Islet precursor cell (in vitro differentiated cells): ENCODE measurements at regions not wholly inside any gene's neighbourhood (a gene's known extent, or its start where the extent isn't known, plus 50 kb on each side); places are given as distances from the start of the nearest gene placed in this dataset.

Experiments used
- DNase-seq: peaks from one replicate; pipeline ENCODE4 v3.0.0-alpha.2; 2018

GRCh38 chr13:73695325-73695724 is 438.9 kb downstream of the KLF12 start:
- no peak for DNase-seq

GRCh38 chr13:73693215-73693614 is 441.0 kb downstream of the KLF12 start:
- no peak for DNase-seq

- DNase-seq, result no peak
These were observed 442.3 kb downstream of the KLF12 start for GRCh38 chr13:73691891-73692290.

DNA sequence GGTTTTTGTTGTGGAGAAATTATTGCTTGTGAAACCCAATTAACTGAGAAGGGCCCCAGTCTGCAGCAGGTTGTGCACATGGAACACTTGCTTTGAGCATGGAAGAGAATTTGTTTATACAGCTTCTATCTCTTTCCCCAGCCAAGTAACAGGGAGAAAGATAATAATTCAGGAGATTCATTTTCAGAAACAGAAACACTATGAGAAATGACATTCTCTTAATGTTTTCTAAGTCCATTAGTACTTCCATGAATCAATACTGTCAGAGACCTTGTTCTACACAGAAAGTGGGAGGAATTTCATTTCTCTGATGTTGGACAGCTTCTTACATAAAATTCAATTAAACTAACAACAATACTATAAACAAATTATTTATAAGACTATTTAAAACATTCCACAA is 446.3 kb downstream of the KLF12 start:
- no peak for DNase-seq

DNA sequence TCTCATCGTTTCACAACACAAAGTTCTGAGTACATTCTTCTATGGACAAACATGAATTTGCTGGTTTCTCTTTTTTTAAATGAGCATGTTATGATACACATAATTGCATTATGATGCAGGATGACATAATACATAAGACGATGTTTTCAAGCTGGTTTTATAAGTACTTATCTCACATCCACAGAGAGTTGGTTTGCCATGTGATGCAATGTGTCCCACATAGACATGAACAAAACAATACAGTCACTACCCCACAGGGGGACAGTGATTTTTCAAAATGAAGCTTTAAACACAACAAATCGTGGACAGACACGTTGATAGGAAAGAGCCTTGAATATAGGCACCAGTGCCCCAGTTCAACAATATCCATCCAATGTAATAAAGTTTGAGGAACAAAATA is 447.1 kb downstream of the KLF12 start:
- DNase-seq, result no peak

DNA sequence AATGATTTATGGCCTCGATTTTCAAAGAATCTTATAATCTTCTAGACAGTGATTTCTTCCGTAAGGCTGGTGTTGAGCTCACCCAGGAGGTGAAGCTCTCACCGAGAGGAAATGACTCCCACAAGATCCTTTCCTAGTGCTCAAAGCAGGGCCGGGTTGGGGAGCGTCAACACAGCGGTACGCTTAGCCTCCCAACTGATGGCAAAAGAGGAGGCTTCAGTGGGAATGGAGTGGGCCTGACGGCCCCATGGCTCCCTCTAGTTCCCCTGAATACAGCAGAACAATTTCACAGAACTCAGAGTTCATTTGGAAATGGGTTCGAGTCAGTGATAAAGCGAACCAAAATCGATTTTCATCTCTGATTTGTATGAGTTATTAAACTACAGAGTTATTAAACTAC is 449.5 kb downstream of the KLF12 start:
- no peak for DNase-seq

DNA sequence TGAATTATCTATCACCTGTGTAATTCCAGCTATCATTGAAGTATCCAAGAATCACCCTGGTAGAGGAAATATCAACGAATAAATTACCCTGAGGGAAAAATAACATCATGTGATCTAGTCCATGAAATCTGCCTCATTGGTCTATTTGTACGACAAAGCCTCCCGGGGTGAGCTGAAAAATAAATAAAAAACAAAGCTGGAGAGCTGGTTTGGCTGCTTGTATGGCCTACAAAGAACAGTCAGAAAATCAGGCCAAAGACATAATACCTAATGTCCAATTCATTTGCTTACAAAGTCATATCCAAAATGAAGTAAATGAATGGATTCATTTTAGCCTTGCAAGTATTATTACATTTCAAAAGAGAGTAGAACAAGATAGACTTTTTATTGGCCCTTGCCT is 449.9 kb downstream of the KLF12 start:
- DNase-seq, result no peak

GRCh38 chr13:73683746-73684145 is 450.5 kb downstream of the KLF12 start:
- DNase-seq, result no peak

GRCh38 chr13:73681779-73682178 is 452.4 kb downstream of the KLF12 start:
- no peak for DNase-seq

- DNase-seq, result no peak
These were observed 453.2 kb downstream of the KLF12 start for GRCh38 chr13:73681015-73681414.

GRCh38 chr13:73677048-73677601 is 457.1 kb downstream of the KLF12 start:
- no peak for DNase-seq

GRCh38 chr13:73676550-73677047 is 457.6 kb downstream of the KLF12 start:
- DNase-seq, result no peak

DNA sequence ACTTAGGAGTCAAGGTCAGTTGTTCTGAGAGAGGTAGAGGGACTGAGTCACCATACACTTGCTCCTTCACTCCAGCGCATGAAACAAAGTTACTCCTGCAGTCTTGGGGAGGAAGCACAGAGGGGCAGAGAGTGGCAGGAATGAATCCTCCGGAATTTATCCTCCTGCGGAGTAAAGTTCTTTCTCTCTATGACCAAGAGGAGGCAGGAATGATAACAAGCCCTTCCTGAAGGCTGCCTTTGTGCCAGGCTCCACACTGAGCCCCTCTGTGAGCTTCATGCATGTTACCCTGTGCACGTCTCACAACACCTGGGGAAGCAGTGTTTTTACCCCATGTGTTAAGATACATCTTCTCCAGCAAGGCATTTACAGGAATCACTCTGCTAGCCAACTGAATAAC is 458.4 kb downstream of the KLF12 start:
- no peak for DNase-seq

DNA sequence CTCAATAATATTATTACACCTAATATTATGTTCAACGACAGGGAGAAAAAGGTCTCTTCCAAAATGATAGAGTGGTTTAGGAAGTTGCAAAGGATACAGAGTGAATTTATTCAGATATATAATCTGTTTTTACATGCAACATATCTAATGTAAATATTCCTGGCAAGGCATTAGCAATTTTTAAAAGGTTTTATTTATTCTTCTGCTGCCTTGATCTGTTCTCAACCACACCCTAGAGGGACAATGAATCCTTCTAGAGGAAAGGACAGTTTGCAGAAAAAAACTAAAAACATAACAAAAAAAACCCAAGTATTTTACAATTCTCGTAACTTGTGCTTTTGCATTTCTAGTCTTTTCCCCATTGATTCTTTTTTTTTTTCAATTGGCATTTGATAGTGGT is 459.6 kb downstream of the KLF12 start:
- DNase-seq, result no peak

- DNase-seq, result no peak
These were observed 460.3 kb downstream of the KLF12 start for GRCh38 chr13:73673931-73674330.

DNA sequence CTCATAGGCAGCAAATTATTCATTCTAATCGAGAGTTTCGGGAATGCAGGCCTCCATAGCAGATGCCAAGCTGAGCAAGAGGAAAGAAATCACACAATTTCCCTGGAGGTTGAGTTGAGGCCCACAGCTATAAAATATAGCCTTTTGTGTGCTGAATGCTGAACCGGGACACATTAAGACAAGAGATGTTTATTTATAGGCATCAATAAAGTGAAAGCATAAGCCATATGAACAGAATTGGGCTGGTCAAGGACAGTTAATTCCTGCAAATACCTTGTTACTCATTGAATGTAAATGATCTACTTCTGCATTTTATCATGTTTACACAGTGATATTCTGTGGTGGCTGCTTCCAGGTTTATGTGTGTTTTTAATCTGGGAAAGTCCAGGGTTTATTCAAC is 461.7 kb downstream of the KLF12 start:
- DNase-seq, result no peak

GRCh38 chr13:73671732-73672131 is 462.5 kb downstream of the KLF12 start:
- DNase-seq, result no peak

DNA sequence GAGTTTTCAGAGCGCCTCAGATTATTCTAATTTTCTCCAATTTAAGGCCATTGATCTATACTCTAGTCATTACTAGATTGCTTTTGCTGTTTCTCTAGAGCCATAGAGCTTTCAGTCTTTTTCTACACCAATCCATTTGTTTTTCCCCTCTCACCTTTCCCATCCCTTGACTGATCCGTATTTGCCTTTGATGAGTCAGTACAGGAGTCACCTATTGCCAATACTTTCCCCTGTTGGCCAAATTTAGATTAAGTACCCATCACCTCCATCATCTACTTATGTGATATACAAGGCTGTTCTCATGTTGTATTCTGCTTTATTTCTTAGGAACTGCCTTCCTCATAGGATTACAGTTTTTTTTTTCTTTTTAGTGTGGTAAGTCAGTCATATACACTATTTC is 463.2 kb downstream of the KLF12 start:
- no peak for DNase-seq

DNA sequence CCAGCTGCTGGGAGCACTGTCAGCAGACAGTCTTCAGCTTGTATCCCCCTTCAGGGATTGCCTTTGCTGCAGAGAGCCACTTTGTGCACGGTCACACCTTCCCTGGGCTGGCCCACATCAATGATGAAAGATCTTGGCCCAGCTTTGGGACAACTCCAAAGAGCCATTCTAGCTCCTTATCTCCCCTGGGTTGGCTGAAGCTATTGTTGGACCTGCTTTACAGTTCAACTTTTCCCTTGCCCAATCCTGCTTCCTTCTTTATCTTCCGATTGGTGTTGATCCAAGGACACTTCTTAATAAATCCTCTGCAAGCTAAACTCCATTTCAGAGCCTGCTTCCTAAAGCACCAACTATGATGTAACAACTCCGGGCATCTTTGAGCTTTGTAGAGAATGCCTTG is 466.4 kb downstream of the KLF12 start:
- DNase-seq, result no peak

DNA sequence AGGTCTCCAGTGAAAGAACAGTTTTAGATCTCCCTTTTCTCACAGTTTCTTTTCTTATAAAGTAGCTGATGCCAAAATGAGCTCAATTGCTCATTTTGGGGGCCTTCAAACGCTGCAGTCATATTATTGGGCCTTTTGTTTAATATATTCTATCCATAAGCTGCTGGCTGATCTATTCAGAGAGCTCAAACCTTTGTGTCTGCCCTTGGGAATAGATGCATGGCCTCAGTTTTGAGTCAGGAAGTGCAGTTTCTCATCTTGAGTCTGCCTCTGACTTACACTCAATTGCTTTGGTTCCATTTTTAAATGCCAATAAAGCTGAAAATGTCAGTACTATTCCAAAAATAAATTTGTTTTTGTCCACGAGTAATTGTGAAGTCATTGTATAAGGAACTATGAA is 468.9 kb downstream of the KLF12 start:
- no peak for DNase-seq

- no peak for DNase-seq
These were observed 469.4 kb downstream of the KLF12 start for GRCh38 chr13:73664851-73665250.

DNA sequence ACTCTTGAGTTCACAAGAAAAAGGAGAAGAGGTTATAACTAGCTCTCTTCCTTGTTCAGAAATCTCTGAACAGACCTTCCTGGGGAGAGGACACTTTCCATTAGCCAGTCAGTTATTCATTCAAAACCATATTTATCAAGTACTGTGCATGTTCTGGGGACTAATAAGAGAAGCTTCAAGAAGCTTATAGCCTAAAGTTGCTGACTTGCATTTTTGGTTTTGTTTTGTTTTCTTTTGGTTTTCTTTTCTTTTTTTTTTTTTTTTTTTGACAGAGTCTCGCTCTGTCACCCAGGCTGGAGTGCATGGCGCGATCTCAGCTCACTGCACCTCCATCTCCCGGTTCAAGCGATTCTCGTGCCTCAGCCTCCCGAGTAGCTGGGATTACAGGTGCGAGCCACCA is 471.4 kb downstream of the KLF12 start:
- no peak for DNase-seq

- peak; percentile 58 for DNase-seq
These were observed 472.3 kb downstream of the KLF12 start for GRCh38 chr13:73661687-73662425.

DNA sequence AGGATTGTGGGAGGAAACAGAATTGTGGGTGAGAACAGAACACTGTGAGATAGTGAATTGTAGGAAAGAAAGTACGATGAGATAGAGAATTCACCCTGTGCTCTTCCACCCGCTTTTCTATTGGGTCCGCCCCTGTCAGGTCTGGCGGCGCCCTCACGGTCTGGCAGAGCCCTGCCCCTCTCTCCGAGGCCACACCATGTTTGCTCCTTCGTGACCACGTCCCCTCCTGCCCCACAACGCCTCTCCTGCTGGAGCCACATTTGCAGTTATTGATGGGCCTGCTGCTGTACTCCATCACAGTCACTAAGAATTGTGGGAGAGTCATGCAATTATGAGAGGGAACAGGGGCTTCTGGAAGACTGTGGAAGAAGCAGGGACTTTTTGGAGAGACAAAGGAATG is 473.1 kb downstream of the KLF12 start:
- DNase-seq, result no peak

DNA sequence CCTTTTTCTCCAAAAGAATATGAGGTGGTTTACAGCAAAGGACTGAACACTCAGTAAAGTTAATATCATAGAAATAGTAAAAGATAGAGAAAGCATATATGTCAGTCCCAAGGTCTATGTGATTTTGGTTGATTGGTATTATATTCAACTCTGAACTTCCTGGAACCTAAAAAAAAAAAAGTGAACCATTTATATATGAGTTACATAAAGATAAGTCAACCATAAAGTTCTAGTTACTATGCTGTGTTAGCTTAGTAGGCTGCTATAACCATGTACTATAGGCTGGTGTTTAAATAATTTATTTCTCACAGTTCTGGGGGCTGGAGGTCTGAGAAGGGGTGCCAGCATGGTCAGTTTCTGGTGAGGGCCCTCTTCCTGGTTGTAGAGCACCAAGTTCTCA is 475.6 kb downstream of the KLF12 start:
- no peak for DNase-seq
